Testis (tissue), 2 donors: ENCODE measurements at regions not wholly inside any gene's neighbourhood (a gene's known extent, or its start where the extent isn't known, plus 50 kb on each side); places are given as distances from the start of the nearest gene placed in this dataset.

Source experiments
- DNase-seq: peaks from one replicate; pipeline ENCODE4 v3.0.0-alpha.2; 2019
- H3K27ac ChIP-seq, 2 donors: fragments of 200-600 bp; sonication (generic); one replicate each; pipeline ENCODE4 v1.5.1; 2019
- H3K27me3 ChIP-seq: fragments of 200-600 bp; sonication (generic); one replicate; pipeline ENCODE4 v1.5.1; 2019
- H3K36me3 ChIP-seq: fragments of 200-600 bp; sonication (generic); one replicate; pipeline ENCODE4 v1.5.1; 2017; ENCODE audit warnings: low read depth; ENCODE audit errors: missing control alignments
- H3K4me1 ChIP-seq: fragments of 200-600 bp; sonication (generic); one replicate; pipeline ENCODE4 v1.5.1; 2019
- H3K4me3 ChIP-seq, 2 donors: fragments of 200-600 bp; sonication (generic); one replicate each; pipeline ENCODE4 v1.5.1; 2017 to 2019
- H3K9me3 ChIP-seq: fragments of 200-600 bp; sonication (generic); one replicate; pipeline ENCODE4 v1.5.1; 2017
- CTCF ChIP-seq, 3 experiments: fragments of 450-650 bp in 2 of 3; fragments of 200-600 bp in 1 of 3; sonication (generic) in 1 of 3; IDR thresholded peaks; one replicate each; pipeline ENCODE4 v1.5.1; 2016 to 2019; ENCODE audit warnings: antibody characterized with exemption in 3 of 3, mild to moderate bottlenecking in 2 of 3, moderate library complexity in 1 of 3
- POLR2A ChIP-seq: fragments of 450-650 bp; IDR thresholded peaks from one replicate; pipeline ENCODE4 v1.6.1; 2017; ENCODE audit warnings: antibody characterized with exemption, mild to moderate bottlenecking, moderate library complexity
- WGBS, 2 donors: methylation state at CpG; one replicate each; pipeline ENCODE4 v1.1.5; 2018; 5-methylcytosine and 5-hydroxymethylcytosine counted together
- intact Hi-C: fragments of 100-400 bp; cut with DNase I; formaldehyde crosslinking; loops from one replicate; pipeline ENCODE4 v1.15.1; 2023; ENCODE audit warnings: low total_unique reads

- 60 to 63% methylated on average over 2 of the region's 2 CpGs for WGBS, 2 donors
These were observed 337.1 kb upstream of the MPDZ start for GRCh38 chr9:13616491-13617035.

GRCh38 chr9:13615660-13616490 lies 336.4 kb upstream of the MPDZ start:
- WGBS, 2 donors = 72 to 81% methylated on average over 7 of the region's 7 CpGs
- Histone ChIP-seq H3K4me1 (no peaks in the 10 kb centered on the region), H3K4me3 (no peak overlapping the region), H3K27ac (no peak overlapping the region), H3K27me3 (no peaks in the 10 kb centered on the region), H3K9me3 (no peaks in the 10 kb centered on the region), H3K36me3 (no peaks in the 10 kb centered on the region)
- DNase-seq = no peak
- TF ChIP-seq CTCF (IDR thresholded peaks at IDR 0.05) = no peak
- TF ChIP-seq POLR2A = no peak
- intact Hi-C loops = no loop called here

More at GRCh38 chr9:13616491-13617035, 337.1 kb upstream of the MPDZ start:
- intact Hi-C loops = no loop called here
- Histone ChIP-seq H3K27ac (no peak overlapping the region), H3K4me1 (no peaks in the 10 kb centered on the region), H3K9me3 (no peaks in the 10 kb centered on the region), H3K27me3 (no peaks in the 10 kb centered on the region), H3K4me3 (no peak overlapping the region), H3K36me3 (no peaks in the 10 kb centered on the region)
- DNase-seq = no peak
- no peak for TF ChIP-seq CTCF (IDR thresholded peaks at IDR 0.05)
- TF ChIP-seq POLR2A = no peak

- intact Hi-C loops = no loop called here
- Histone ChIP-seq H3K4me1 (no peaks in the 10 kb centered on the region), H3K27ac (no peak overlapping the region), H3K27me3 (no peaks in the 10 kb centered on the region), H3K9me3 (no peaks in the 10 kb centered on the region), H3K4me3 (no peak overlapping the region), H3K36me3 (no peaks in the 10 kb centered on the region)
- 80 to 87% methylated on average over 4 of the region's 4 CpGs for WGBS, 2 donors
- no peak for DNase-seq
- TF ChIP-seq POLR2A (no peak), CTCF (IDR thresholded peaks at IDR 0.05) (no peak)
These were observed 334.6 kb upstream of the MPDZ start for GRCh38 chr9:13614060-13614459.

GRCh38 chr9:13613296-13613695 lies 333.8 kb upstream of the MPDZ start:
- H3K9me3 ChIP-seq = no peaks in the 10 kb centered on the region
- no peak for DNase-seq
- intact Hi-C loops = no loop called here
- WGBS, 2 donors = 92 to 99% methylated on average over 2 of the region's 2 CpGs
- TF ChIP-seq CTCF (IDR thresholded peaks at IDR 0.05) (no peak), POLR2A (no peak)
- no peaks in the 10 kb centered on the region for H3K36me3 ChIP-seq
- no peaks in the 10 kb centered on the region for H3K27me3 ChIP-seq
- no peak overlapping the region for H3K4me3 ChIP-seq
- no peak overlapping the region for H3K27ac ChIP-seq
- no peaks in the 10 kb centered on the region for H3K4me1 ChIP-seq
